ENCODE measurements at regions not wholly inside any gene's neighbourhood (a gene's known extent, or its start where the extent isn't known, plus 50 kb on each side); places are given as distances from the start of the nearest gene placed in this dataset.

GRCh38 chr2:173431191-173431590 lies 76.5 kb downstream of the CDCA7 start:
- TF ChIP-seq CTCF (IDR thresholded peaks at IDR 0.05): peak; percentile 14
- TF ChIP-seq EZH2phosphoT487 (IDR thresholded peaks at IDR 0.05): no peak
- TF ChIP-seq EZH2 (IDR thresholded peaks at IDR 0.05): no peak
- H3K4me3 Mint-ChIP-seq: no peak overlapping the region
- no peak overlapping the region for H2AFZ ChIP-seq (replicated peaks)

GRCh38 chr2:173432049-173432754 lies 77.5 kb downstream of the CDCA7 start:
- peaks cover 5% of the 10 kb centered on the region for H3K4me1 ChIP-seq
- H3K27me3 ChIP-seq: no peaks in the 10 kb centered on the region
- H3K9ac ChIP-seq: no peak overlapping the region
- no peaks in the 10 kb centered on the region for H3K36me3 Mint-ChIP-seq
- peaks cover 3% of the 10 kb centered on the region for H3K4me1 Mint-ChIP-seq
- no peaks in the 10 kb centered on the region for H3F3A ChIP-seq (ENCODE audit: low read depth)
- H3K36me3 ChIP-seq: no peaks in the 10 kb centered on the region
- no peaks in the 10 kb centered on the region for H4K20me1 ChIP-seq (ENCODE audit: low read depth)
- H3K27ac ChIP-seq: no peak overlapping the region
- DNase-seq (ENCODE audit: low spot score): no peak
- no peak overlapping the region for H3K4me3 ChIP-seq
- TF ChIP-seq CTCF (IDR thresholded peaks at IDR 0.05): no peak
- no peak for TF ChIP-seq EZH2 (IDR thresholded peaks at IDR 0.05)
- TF ChIP-seq EZH2phosphoT487 (IDR thresholded peaks at IDR 0.05): no peak
- H3K79me2 ChIP-seq (ENCODE audit: low read depth): no peaks in the 10 kb centered on the region
- no peak overlapping the region for H3K4me3 Mint-ChIP-seq
- H3K27ac Mint-ChIP-seq: no peak overlapping the region
- H3K9me3 Mint-ChIP-seq: peaks cover 2% of the 10 kb centered on the region
- no peak overlapping the region for H2AFZ ChIP-seq (replicated peaks)
- H3K9me3 ChIP-seq (ENCODE audit: low read depth): no peaks in the 10 kb centered on the region
- no peak overlapping the region for H3K4me2 ChIP-seq
- peaks cover 9% of the 10 kb centered on the region for H3K27me3 Mint-ChIP-seq (ENCODE audit: insufficient read depth, low read depth)

More at GRCh38 chr2:173431191-173431590, 76.5 kb downstream of the CDCA7 start:
- H3K9me3 Mint-ChIP-seq: peaks cover 4% of the 10 kb centered on the region
- no peaks in the 10 kb centered on the region for H3K36me3 ChIP-seq
- peaks cover 4% of the 10 kb centered on the region for H3K4me1 ChIP-seq
- H3F3A ChIP-seq (ENCODE audit: low read depth): no peaks in the 10 kb centered on the region
- DNase-seq (ENCODE audit: low spot score): no peak
- no peak overlapping the region for H3K27ac Mint-ChIP-seq
- H3K4me3 ChIP-seq: no peak overlapping the region
- no peaks in the 10 kb centered on the region for H4K20me1 ChIP-seq (ENCODE audit: low read depth)
- H3K9me3 ChIP-seq (ENCODE audit: low read depth): no peaks in the 10 kb centered on the region
- H3K4me2 ChIP-seq: no peak overlapping the region
- no peak overlapping the region for H3K27ac ChIP-seq
- H3K27me3 ChIP-seq: no peaks in the 10 kb centered on the region
- H3K79me2 ChIP-seq (ENCODE audit: low read depth): no peaks in the 10 kb centered on the region
- peaks cover 10% of the 10 kb centered on the region for H3K27me3 Mint-ChIP-seq (ENCODE audit: insufficient read depth, low read depth)
- H3K4me1 Mint-ChIP-seq: peaks cover 3% of the 10 kb centered on the region
- no peak overlapping the region for H3K9ac ChIP-seq
- H3K36me3 Mint-ChIP-seq: no peaks in the 10 kb centered on the region

GRCh38 chr2:173434762-173435569 lies 80.3 kb downstream of the CDCA7 start:
- Mint-ChIP-seq H3K36me3 (no peaks in the 10 kb centered on the region), H3K9me3 (no peaks in the 10 kb centered on the region), H3K27ac (no peak overlapping the region), H3K27me3 (ENCODE audit: insufficient read depth, low read depth) (peaks cover 5% of the 10 kb centered on the region), H3K4me1 (peaks cover 19% of the 10 kb centered on the region), H3K4me3 (no peak overlapping the region)
- TF ChIP-seq EZH2phosphoT487 (IDR thresholded peaks at IDR 0.05) (no peak), EZH2 (IDR thresholded peaks at IDR 0.05) (no peak), CTCF (IDR thresholded peaks at IDR 0.05) (no peak)
- no peak for DNase-seq (ENCODE audit: low spot score)
- H3F3A ChIP-seq (ENCODE audit: low read depth): no peaks in the 10 kb centered on the region
- H3K27ac ChIP-seq: no peak overlapping the region
- no peak overlapping the region for H3K4me3 ChIP-seq
- no peak overlapping the region for H3K9ac ChIP-seq
- H3K9me3 ChIP-seq (ENCODE audit: low read depth): no peaks in the 10 kb centered on the region
- H3K4me2 ChIP-seq: no peak overlapping the region
- no peaks in the 10 kb centered on the region for H3K79me2 ChIP-seq (ENCODE audit: low read depth)
- H4K20me1 ChIP-seq (ENCODE audit: low read depth): no peaks in the 10 kb centered on the region
- no peak overlapping the region for H2AFZ ChIP-seq (replicated peaks)
- no peaks in the 10 kb centered on the region for H3K27me3 ChIP-seq
- H3K4me1 ChIP-seq: peaks cover 14% of the 10 kb centered on the region
- no peaks in the 10 kb centered on the region for H3K36me3 ChIP-seq

All from neural progenitor cell (in vitro differentiated cells).